Kidney (tissue), 13 donors: ENCODE measurements at regions not wholly inside any gene's neighbourhood (a gene's known extent, or its start where the extent isn't known, plus 50 kb on each side); places are given as distances from the start of the nearest gene placed in this dataset.

Source experiments
- DNase-seq, 5 donors: peaks; one replicate each; pipeline ENCODE4 v3.0.0-alpha.2; 2013 to 2020
- FAIRE-seq: peaks from 2 replicates; lab custom pipeline; 2012; peaks lifted over from hg19 to GRCh38; lab: Jason Lieb, UNC
- H3K27ac ChIP-seq, 2 donors: one replicate each; pipeline ENCODE4 v1.7.0; 2013; ENCODE audit warnings: low read depth in 2 of 2, low read length in 2 of 2, inconsistent platforms in 1 of 2
- H3K27me3 ChIP-seq: one replicate; pipeline ENCODE4 v1.7.1; 2013; ENCODE audit warnings: low read length, inconsistent platforms; ENCODE audit not compliant: control insufficient read depth, insufficient read depth
- H3K36me3 ChIP-seq, 3 donors: one replicate each; pipeline versions ENCODE4 v1.7.0 to v1.7.1; 2013; ENCODE audit warnings: low read length in 3 of 3, control low read depth in 1 of 3, inconsistent platforms in 1 of 3; ENCODE audit not compliant: insufficient read depth in 3 of 3, control insufficient read depth in 2 of 3
- H3K4me1 ChIP-seq, 3 donors: one replicate each; pipeline versions ENCODE4 v1.7.0 to v1.7.1; 2013; ENCODE audit warnings: low read length in 3 of 3, inconsistent platforms in 1 of 3, low read depth in 1 of 3; ENCODE audit not compliant: control insufficient read depth in 2 of 3, insufficient read depth in 2 of 3
- H3K4me3 ChIP-seq, 3 donors: one replicate each; pipeline versions ENCODE4 v1.7.0 to v1.8.1; 2013; ENCODE audit warnings: low read length in 3 of 3, control low read depth in 1 of 3, inconsistent platforms in 1 of 3
- H3K9ac ChIP-seq, 3 donors: one replicate each; pipeline versions ENCODE4 v1.7.0 to v1.7.1; 2013; ENCODE audit warnings: low read length in 3 of 3, control low read depth in 1 of 3, inconsistent platforms in 1 of 3
- H3K9me3 ChIP-seq, 3 donors: one replicate each; pipeline versions ENCODE4 v1.7.0 to v1.7.1; 2013; ENCODE audit warnings: low read length in 3 of 3, control low read depth in 1 of 3, inconsistent platforms in 1 of 3; ENCODE audit not compliant: control insufficient read depth in 2 of 3, insufficient read depth in 1 of 3
- CTCF ChIP-seq: IDR thresholded peaks from 3 replicates; pipeline ENCODE4 v1.5.1; 2012; ENCODE audit warnings: mild to moderate bottlenecking, moderate library complexity, borderline replicate concordance; ENCODE audit not compliant: insufficient read depth; ENCODE audit errors: extremely low read depth
- intact Hi-C: fragments of 100-400 bp; cut with DNase I; formaldehyde crosslinking; loops from one replicate; pipeline ENCODE4 v1.11.1; 2022
- donor health status: control.
- donor health status: control.
- donor health status: control.
- donor health status: control.
- donor health status: control.
- donor health status: DM: yes; HTN: yes; CAD: no.
- donor health status: Normal renal cell carcinoma (clear cell type).

- Histone ChIP-seq H3K4me3 (no peak overlapping the region), H3K27me3 (no peaks in the 10 kb centered on the region), H3K9ac (no peak overlapping the region), H3K36me3 (no peaks in the 10 kb centered on the region), H3K4me1 (no peaks in the 10 kb centered on the region), H3K27ac (no peak overlapping the region), H3K9me3 (no peaks in the 10 kb centered on the region)
- FAIRE-seq, result no peak
- intact Hi-C loops, result no loop called here
- no peak for TF ChIP-seq CTCF
- no peak for DNase-seq
Observed at GRCh38 chr21:38574895-38575575, 76.8 kb upstream of the ERG start.

GRCh38 chr21:38577887-38578286 lies 79.6 kb upstream of the ERG start:
- FAIRE-seq, result no peak
- intact Hi-C loops, result no loop called here
- TF ChIP-seq CTCF, result no peak

GRCh38 chr21:38590449-38591217 lies 92.4 kb upstream of the ERG start:
- Histone ChIP-seq H3K27me3 (no peaks in the 10 kb centered on the region), H3K4me1 (no peaks in the 10 kb centered on the region), H3K9ac (no peak overlapping the region), H3K9me3 (no peaks in the 10 kb centered on the region), H3K36me3 (no peaks in the 10 kb centered on the region), H3K27ac (no peak overlapping the region), H3K4me3 (no peak overlapping the region)
- TF ChIP-seq CTCF, result no peak
- DNase-seq (no peak), FAIRE-seq (no peak)
- intact Hi-C loops, result no loop called here

More at GRCh38 chr21:38577887-38578286, 79.6 kb upstream of the ERG start:
- no peak overlapping the region for H3K27ac ChIP-seq
- H3K9ac ChIP-seq, result no peak overlapping the region
- H3K36me3 ChIP-seq, result no peaks in the 10 kb centered on the region
- no peak for DNase-seq
- no peaks in the 10 kb centered on the region for H3K4me1 ChIP-seq
- no peak overlapping the region for H3K4me3 ChIP-seq
- H3K27me3 ChIP-seq, result no peaks in the 10 kb centered on the region
- no peaks in the 10 kb centered on the region for H3K9me3 ChIP-seq
